ENCODE measurements at regions not wholly inside any gene's neighbourhood (a gene's known extent, or its start where the extent isn't known, plus 50 kb on each side); places are given as distances from the start of the nearest gene placed in this dataset.

GRCh38 chr5:16238018-16238417, 58.4 kb upstream of the MARCHF11 start (continued):
- no peak for TF ChIP-seq CHD7 (IDR thresholded peaks at IDR 0.05; ENCODE audit: insufficient replicate concordance, low read length)
- TF ChIP-seq HDAC6 (IDR thresholded peaks at IDR 0.05; ENCODE audit: low read depth, low read length) = no peak
- TF ChIP-seq JUND (IDR thresholded peaks at IDR 0.05; ENCODE audit: low read length) = no peak
- TF ChIP-seq E2F6 (IDR thresholded peaks at IDR 0.05) = no peak
- no peak for TF ChIP-seq SIN3A (conservative IDR thresholded peaks at IDR 0.05 in 1 of 2, IDR thresholded peaks at IDR 0.05 in 1 of 2; ENCODE audit: low read depth in 1 of 2, low read length in 2 of 2)
- TF ChIP-seq RNF2 (IDR thresholded peaks at IDR 0.05; ENCODE audit: borderline replicate concordance, low read depth, low read length, missing control alignments, poor library complexity, severe bottlenecking) = no peak
- no peak for TF ChIP-seq RAD21 (IDR thresholded peaks at IDR 0.05 in 1 of 2, conservative IDR thresholded peaks at IDR 0.05 in 1 of 2; ENCODE audit: low read depth in 2 of 2, low read length in 2 of 2)
- TF ChIP-seq TAF7 (optimal IDR thresholded peaks at IDR 0.05; ENCODE audit: borderline replicate concordance, low read depth, low read length) = no peak
- no peak for TF ChIP-seq HDAC2 (IDR thresholded peaks at IDR 0.05; ENCODE audit: borderline replicate concordance in 1 of 2, low read depth in 2 of 2, low read length in 2 of 2)
- TF ChIP-seq TAF1 (IDR thresholded peaks at IDR 0.05; ENCODE audit: low read depth, low read length) = no peak
